Esophagus muscularis mucosa (tissue), 3 donors: ENCODE measurements at regions not wholly inside any gene's neighbourhood (a gene's known extent, or its start where the extent isn't known, plus 50 kb on each side); places are given as distances from the start of the nearest gene placed in this dataset.

Source experiments
- POLR2A ChIP-seq: fragments of 450-650 bp; IDR thresholded peaks from one replicate; pipeline ENCODE4 v1.6.1; 2017; ENCODE audit warnings: antibody characterized with exemption, moderate library complexity, mild to moderate bottlenecking, low read depth
- POLR2AphosphoS5 ChIP-seq, 2 donors: sonication (generic); formaldehyde crosslinking; IDR thresholded peaks; one replicate each; pipeline ENCODE4 v1.6.1; 2017; ENCODE audit warnings: antibody characterized with exemption in 2 of 2
- TF ChIP-seq, protein P1 (sequence below), 3 experiments: fragments of 200-600 bp in 2 of 3; fragments of 450-650 bp in 1 of 3; sonication (generic) in 2 of 3; IDR thresholded peaks; one replicate each; pipeline ENCODE4 v1.5.1; 2017 to 2019; ENCODE audit warnings: antibody characterized with exemption in 3 of 3, mild to moderate bottlenecking in 2 of 3, moderate library complexity in 1 of 3

DNA sequence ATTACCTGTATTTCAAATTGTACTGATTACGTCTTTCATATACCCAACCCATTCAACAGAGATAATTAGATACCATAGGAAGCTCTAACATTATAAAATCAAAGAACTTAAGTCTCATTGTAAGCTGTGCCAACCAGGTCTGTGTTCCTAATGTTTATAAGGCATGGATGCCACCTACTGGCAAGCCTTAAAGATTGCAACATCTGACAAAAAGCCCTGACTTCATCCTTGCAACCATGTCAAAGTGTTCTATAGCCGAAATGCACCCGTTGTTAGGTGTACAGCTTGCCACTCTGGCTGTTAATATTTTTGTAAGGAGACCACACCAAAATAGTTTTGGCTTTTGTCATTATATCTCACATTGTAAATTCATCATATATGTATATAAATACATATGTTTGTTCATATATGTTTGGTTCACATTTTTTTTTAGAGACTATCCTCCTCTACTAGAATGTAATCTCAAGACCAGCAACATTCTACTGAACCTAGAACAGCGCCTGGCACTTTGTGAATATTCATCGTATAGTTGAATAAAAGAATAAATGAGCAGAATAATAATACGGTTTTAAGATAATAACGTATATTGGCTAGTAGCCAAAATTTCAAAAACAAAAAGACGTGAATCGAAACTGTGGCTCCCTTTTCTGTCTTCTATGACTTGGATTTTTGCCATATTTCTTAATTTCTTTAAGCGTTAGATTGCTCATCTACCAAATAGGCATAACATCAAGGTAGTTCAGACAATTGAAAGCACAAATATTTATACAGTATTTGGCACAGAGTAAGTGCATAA lies 258.1 kb downstream of the TBL1XR1 start:
- TF ChIP-seq POLR2AphosphoS5 (IDR thresholded peaks at IDR 0.05) (no peak), POLR2A (no peak)
- TF ChIP-seq, protein P1, sequence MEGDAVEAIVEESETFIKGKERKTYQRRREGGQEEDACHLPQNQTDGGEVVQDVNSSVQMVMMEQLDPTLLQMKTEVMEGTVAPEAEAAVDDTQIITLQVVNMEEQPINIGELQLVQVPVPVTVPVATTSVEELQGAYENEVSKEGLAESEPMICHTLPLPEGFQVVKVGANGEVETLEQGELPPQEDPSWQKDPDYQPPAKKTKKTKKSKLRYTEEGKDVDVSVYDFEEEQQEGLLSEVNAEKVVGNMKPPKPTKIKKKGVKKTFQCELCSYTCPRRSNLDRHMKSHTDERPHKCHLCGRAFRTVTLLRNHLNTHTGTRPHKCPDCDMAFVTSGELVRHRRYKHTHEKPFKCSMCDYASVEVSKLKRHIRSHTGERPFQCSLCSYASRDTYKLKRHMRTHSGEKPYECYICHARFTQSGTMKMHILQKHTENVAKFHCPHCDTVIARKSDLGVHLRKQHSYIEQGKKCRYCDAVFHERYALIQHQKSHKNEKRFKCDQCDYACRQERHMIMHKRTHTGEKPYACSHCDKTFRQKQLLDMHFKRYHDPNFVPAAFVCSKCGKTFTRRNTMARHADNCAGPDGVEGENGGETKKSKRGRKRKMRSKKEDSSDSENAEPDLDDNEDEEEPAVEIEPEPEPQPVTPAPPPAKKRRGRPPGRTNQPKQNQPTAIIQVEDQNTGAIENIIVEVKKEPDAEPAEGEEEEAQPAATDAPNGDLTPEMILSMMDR (IDR thresholded peaks at IDR 0.05) = peak; percentile 70 to 78 (median 75)
